GM13977 (cell line): ENCODE measurements at regions not wholly inside any gene's neighbourhood (a gene's known extent, or its start where the extent isn't known, plus 50 kb on each side); places are given as distances from the start of the nearest gene placed in this dataset.

Source experiments
- DNase-seq: peaks from one replicate; pipeline ENCODE4 v3.0.0; 2012; ENCODE audit warnings: low spot score
- in situ Hi-C: fragments of 300-500 bp; cut with MboI; formaldehyde crosslinking; loops from one replicate; pipeline ENCODE4 v1.12.0; 2022; ENCODE audit warnings: low sequenced_read_pairs, low pct_unique_long_range_greater_than_20kb, mixed read lengths, inconsistent platforms; ENCODE audit not compliant: unreplicated experiment
- TF ChIP-seq, protein P1 (sequence below): IDR thresholded peaks from 2 replicates; pipeline ENCODE4 v1.5.1; 2012; ENCODE audit warnings: mild to moderate bottlenecking, control low read depth; ENCODE audit not compliant: insufficient read depth; ENCODE audit errors: extremely low read depth, missing control alignments

DNA sequence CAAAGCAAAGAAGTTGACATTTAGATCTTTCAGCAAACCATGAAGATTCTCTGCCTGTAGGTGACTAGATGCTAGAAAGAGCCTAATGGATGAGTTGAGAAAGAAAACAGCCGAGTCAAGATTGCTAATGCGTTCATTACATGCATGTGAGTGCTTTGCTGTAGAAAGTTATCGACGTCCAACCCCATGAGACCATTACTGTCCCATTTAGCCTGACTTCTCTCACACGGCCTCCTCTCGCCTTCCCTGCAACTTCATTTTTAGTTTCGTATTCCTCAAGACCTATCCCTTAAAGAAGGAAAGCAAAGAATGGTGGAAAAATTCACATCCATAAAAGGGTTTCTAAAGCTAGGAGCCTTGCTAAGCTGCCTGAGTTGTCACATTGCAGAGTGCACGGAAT, 113.7 kb upstream of the DPP6 start:
- DNase-seq, result no peak
- in situ Hi-C loops, result no loop called here
- TF ChIP-seq, protein P1, sequence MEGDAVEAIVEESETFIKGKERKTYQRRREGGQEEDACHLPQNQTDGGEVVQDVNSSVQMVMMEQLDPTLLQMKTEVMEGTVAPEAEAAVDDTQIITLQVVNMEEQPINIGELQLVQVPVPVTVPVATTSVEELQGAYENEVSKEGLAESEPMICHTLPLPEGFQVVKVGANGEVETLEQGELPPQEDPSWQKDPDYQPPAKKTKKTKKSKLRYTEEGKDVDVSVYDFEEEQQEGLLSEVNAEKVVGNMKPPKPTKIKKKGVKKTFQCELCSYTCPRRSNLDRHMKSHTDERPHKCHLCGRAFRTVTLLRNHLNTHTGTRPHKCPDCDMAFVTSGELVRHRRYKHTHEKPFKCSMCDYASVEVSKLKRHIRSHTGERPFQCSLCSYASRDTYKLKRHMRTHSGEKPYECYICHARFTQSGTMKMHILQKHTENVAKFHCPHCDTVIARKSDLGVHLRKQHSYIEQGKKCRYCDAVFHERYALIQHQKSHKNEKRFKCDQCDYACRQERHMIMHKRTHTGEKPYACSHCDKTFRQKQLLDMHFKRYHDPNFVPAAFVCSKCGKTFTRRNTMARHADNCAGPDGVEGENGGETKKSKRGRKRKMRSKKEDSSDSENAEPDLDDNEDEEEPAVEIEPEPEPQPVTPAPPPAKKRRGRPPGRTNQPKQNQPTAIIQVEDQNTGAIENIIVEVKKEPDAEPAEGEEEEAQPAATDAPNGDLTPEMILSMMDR, result no peak

DNA sequence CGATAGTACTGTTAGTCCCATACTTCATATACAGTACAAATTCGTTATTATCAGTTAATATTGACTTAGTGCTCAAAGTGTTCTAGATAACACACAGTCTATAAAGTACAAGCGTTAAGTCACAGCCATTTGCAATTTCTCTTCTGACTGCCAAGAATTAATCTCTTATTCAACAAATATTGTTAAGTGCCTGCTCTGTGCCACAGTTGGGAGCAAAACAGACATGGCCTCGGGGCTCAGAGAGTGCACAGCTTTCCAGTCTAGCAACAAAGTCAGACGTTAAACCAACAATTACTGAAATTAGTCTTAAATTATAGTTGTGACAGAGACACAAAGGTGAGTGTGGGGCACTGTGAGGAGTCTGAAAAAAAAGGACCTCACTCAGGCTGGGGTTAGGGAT, 113.0 kb upstream of the DPP6 start:
- TF ChIP-seq, protein P1, result no peak
- in situ Hi-C loops, result no loop called here
- DNase-seq, result no peak

DNA sequence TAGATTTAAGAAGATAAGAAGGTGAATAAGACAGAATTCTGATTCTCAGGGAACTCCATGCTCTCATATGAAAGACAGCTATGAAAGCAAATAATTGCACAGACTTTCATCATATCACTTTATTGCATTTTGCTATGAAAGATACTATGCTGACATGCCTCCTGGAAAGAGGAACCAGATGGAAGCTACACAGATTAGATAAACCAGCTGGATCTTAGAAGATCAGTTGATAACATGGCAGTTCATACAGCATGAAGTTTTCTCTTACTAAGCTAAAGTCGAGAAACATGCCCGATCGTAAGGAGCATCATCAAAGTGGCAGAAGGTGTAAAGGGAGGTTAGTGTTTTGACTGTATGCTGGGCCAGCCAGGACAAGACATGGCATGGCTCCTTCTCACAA, 112.5 kb upstream of the DPP6 start:
- DNase-seq, result no peak
- in situ Hi-C loops, result no loop called here
- TF ChIP-seq, protein P1, result no peak

DNA sequence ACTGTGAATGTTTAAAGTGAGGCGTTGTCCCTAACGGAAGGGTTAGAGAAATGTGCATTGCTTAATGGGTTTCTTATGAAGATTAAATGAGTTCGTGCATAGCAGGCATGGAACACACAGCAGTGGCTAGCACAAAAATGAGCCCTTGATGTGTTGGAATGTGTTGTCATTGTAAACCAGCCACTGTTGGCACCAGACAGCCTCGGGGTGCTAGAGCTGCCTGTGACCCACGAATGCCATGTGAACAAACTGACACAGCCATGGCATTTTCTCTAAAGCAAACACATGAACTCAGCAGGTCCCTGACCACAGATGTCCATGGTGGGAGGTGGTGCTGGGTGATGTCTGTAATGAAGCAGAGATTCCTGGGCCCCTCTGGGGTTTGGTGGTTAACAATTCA, 111.1 kb upstream of the DPP6 start:
- TF ChIP-seq, protein P1, result no peak
- no peak for DNase-seq
- in situ Hi-C loops, result no loop called here

DNA sequence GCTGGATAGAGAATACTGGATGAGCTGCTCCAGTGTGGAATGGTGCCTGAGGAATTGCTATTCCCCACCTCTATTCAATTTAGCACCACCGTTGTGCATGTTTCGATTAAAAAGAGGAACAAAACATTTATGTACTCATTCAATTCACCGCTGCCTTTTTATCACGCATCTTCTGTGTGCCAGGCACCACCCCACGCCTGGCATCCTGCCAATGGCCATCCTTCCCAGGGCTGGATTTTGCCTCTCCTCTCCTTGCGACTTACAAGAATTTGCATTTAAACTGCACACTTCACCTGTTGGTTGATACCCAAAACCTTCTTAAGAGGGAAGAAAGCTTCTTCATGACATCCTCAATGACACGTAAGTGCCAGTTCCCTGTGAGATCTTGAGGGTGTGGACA, 110.2 kb upstream of the DPP6 start:
- in situ Hi-C loops, result no loop called here
- TF ChIP-seq, protein P1, result no peak
- no peak for DNase-seq

DNA sequence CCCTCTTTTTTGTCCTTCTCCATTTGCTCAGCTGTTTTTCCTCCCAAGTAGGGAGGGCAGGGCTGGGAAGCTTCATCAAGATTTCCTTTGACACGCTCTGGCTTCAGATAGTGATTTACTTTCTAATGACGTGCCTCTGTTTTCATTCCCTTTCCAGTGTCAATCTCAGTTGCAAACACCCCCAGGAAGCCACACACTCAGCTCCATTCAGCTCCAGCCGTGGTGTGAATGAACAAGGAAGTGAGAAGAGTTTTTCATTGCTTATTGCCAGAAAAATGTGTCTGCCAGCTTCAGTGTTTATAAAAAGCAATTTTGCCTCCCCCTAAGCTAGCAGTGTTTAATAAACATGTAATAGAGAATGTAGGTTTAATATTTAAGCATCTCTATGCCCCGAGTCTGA, 108.7 kb upstream of the DPP6 start:
- in situ Hi-C loops, result no loop called here
- TF ChIP-seq, protein P1, result no peak
- DNase-seq, result no peak

DNA sequence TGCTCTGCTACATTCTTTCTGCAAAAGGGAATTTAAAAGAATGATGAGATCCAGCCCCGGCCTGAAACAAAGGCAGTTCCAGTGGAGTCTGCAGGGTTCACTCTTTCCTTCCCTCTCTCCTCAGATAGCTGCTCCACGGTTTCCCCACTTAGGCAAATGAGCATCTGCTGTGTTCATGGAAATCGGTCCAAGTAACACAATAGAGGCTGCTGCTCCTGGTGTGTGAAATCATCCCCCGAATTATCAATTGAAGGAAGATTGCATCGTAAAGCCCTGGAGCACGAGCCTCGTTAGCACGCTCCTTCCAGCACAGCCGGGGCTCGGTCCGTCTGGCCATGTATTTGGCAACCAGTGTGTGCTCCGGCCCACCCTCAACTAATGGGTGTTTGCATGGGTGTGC, 108.3 kb upstream of the DPP6 start:
- TF ChIP-seq, protein P1, result no peak
- in situ Hi-C loops, result no loop called here
- DNase-seq, result no peak
